Superior temporal gyrus (tissue), 1 donor: ENCODE measurements at regions not wholly inside any gene's neighbourhood (a gene's known extent, or its start where the extent isn't known, plus 50 kb on each side); places are given as distances from the start of the nearest gene placed in this dataset.

Experiments
- DNase-seq: peaks from one replicate; pipeline ENCODE4 v3.0.0-alpha.2; 2016; ENCODE audit errors: extremely low spot score

DNA sequence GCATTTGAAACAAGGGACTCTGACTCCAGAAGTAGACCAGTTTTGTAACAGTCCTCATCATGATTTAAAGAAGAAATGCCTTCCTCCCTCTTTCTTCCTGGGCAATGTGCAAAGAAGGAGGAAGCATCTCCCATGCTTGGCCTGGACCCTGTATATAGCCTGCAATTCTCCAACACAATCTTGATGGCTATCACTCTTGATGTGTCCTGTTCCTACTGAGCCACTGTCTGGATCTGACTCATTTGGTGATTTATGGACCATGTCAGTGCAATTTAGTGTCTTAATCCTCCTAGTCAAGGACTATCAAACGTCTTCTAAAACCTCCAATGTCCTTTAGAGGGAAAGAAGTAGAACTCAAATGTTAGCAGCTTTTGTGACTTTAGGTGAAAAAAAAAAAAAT, 697.3 kb downstream of the TLR4 start:
- no peak for DNase-seq

DNA sequence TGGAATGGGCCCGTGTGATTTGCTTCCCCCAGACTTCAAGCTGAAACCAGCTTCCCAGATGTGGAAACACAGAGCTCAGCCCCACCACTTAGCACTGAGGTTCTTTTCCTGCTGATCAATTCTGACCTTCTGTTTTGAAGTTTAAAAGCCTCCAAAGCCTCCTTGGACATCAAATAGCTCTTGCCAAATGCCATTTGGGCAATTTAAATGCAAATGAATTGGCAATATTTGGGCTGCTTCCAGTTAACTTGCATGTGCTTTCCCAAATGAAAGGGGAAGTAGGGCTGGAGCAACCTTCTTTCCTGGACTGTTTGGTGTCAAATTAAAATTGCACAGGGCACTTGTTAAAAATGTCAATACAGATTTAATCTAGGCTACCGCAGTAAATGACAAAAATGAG, 710.5 kb downstream of the TLR4 start:
- no peak for DNase-seq

DNA sequence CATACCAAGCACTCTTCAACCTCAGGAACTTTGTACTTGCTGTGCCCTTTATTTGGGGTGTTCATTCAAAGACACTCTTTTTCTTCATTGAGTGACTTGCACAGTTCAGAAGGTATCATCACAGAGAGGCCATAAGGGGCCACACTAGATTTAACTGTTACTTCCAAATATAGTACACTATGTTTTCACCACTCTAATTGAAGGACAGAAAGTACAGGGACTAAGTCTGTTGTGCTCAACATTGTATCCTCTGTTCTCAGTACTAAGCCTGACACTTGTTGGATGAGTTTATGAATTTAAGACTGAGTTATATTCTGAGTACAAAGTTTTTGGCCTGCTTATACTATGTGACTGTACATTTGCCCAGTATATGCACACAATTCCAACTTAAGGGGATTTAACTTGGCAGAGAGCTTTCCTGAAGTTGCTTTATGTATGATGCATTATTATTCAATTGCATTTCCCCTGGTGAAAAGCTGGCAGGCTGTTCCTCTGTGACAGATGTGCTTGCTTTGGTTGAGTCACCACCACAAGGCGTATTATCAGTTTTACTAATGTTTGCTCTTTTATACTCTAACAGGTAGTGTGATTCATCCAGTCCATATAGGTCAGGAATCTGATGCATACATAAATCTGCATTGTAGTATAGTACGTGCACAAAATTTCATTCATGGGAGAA, 714.8 kb downstream of the TLR4 start:
- no peak for DNase-seq

DNA sequence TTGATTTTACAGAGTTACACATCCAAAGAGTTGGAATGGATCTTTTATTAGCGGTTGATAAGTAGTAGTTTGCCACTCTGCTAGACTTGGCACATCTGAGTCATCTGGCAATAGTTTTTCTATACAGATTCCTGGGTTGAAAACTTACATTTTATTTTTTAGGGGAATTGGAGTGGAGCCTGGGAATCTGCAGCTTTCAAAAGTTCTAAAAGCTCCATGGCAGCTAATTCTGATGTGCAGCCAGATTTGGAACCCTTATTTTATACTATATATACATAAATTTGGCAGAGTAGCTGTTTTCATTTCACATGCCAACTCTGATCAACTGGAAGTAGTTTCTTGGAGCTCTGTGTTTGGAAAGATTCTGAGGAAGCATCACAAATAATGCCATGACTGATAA, 715.5 kb downstream of the TLR4 start:
- no peak for DNase-seq

DNA sequence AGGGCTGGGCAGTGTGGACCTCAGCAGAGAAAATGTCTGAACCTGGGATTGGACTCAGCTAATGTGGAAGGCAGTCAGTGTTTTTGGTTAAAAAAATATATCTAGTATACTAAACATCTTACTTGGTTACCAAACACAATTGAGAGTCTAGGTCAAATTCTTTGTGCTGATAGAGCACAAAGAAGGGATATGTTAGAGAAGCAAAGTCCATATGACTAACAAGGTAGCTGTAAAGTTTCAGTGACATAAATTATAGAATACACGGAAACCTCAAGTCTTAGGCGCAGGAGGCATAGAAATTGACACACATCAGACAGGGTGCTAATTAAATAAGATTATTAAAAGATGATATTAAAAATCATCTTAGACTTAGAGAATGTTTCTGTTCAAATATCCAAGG, 718.3 kb downstream of the TLR4 start:
- no peak for DNase-seq

DNA sequence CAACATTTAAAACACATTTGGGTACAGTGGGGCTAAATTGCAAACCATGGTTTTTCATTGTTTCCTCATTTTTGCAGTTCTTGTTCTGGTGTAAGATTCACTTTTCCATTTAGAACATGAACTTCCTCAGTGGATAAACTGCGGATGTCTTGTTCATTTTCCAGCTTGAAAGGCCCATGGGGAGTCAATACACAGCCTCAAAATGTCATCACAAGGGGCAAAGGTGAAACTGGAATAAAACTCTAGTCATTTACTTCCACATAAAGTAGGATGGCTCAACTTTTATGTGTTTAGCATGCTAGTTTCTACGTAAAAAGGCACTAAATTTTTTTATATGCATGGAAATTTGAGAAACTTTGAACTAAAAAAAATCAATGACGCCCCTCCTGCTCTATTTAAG, 718.8 kb downstream of the TLR4 start:
- no peak for DNase-seq

DNA sequence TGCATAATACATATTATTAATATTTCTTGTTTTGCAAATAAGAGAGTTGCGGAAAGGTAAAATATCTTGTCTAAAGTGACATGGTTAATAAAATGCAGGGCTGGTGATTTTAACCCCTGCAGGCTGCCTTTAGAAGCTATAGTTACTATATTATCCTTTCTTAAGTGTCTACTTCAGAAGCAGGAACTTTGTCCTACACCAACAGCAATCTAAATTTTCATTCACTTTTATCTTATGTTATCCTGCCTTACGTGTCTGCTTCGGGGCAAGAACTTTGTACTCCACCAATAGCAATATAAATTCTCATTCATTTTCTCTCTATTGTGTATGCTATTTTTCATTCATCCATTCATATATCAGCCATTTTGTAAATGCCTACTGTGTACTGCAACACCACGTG, 719.5 kb downstream of the TLR4 start:
- no peak for DNase-seq

DNA sequence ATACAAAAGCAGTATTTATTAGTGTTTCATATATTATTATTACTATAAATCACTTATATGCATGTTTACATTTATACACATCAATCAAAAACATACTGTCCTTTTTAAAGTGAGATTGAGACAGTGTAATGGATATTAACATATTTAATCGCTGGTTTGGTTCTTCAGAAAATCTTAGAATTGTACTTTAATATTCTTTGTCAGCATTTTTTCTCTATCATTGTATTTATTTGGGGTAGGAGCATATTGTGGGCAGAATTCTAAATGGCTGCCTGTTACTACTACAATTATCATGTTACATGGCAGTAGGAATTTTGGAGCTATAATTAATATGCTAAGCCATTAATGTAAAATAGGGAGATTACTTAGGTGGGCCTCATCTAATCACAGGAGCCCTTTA, 722.6 kb downstream of the TLR4 start:
- no peak for DNase-seq

DNA sequence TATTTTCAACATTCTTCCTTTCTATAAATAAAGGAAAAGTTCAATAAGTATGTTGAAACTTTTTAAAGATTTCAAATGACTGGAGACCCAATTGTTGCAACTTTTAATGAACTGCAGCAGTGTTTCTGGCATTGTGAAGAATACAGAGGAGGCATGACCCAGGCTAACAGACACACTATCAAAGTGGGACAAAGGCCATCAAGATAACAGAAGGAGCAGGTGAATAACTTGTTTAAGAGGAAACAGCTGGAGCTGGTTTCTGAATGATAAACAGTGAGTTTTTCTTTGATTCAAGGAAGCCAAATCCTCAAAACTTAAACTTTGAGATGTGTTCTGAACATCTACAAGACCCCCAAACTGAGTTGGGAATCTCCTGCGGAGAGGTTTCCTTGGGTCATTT, 734.6 kb downstream of the TLR4 start:
- DNase-seq = no peak

DNA sequence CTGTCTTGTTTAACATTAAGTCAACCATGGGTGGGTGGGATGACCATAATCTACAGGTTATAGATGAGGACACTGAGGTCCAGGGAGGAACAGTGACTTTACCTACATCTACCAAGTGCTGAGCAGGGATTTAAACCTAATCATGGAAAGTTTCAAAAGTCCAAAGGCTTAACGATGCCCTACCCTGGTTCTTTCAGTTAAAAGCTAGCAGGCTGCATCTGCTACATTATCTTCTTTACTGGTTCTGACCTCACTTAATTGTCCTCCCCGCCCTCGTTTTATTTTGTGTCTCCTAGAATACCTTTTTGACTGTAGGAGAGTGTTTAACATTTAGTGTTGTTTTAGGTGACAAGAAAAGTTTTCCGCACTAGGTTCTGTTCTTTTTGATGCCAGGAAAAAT, 735.2 kb downstream of the TLR4 start:
- DNase-seq = no peak

DNA sequence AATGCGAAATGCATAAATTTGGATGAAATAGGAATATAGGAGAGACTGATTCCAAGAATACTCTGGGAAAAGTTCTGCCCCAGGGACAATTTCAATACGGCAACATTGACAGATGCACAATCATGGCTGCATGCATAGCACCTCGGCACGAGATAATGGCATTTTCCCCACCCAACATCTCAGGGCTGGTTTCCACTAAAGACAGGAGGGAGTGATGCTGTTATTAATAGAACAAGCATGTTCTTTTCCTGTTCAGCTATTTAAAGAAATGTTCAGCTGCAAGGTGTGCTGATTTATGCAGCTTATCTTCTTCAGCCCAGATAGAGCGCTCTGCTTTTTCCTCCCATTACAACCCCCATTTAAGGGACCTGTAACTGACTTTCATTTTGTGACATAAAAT, 740.2 kb downstream of the TLR4 start:
- DNase-seq = no peak

DNA sequence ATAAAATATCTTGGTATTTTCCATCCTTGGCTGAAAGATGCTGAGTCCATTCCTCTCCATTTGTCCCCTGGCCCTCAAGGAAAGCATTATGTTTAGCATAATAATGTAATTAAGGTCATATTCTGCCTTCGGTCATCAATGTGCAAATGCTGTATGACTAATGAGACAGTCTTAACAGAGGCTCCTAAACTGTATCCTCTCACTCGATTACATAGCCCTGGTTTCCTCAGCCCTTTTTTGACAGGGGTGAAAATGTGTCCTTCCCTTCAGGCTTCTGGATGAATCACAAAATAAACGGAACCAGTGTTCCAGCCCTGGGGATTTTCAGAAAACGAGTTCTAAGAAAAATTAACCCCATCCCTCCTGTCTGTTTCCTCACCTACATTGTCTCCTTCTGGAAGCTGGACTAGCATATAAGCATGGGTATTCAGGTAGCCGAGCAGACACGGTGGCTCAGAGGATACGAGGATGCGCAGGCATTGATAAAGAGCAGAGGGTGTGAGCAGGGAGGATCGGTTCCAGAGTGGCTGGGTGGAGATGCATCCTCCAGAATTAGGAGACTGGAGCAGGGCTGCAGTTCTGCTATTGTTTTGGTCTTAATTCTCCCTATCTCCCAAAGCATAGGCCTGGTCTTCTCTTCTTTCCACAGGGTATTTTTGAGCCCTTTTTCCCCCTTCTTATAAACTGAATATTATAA, 742.9 kb downstream of the TLR4 start:
- no peak for DNase-seq

DNA sequence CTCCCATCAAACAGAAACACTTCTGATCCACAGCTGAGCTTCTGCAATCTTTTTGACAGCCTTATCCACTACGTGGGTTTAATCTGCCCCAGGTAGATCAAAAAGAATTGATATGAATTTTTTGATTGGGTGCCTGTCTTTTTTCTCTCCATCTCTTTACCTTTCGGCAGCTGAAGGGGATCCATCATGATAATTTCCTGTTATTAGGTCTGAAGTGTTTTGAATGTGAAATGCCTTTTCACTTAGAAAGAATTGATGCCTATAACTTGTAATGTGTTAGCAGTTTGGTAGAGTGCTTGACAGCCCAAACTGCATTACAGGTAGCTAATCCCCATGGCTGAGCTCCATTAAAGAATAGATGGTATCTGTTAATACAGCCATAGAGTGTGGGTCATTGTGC, 745.4 kb downstream of the TLR4 start:
- DNase-seq = no peak

DNA sequence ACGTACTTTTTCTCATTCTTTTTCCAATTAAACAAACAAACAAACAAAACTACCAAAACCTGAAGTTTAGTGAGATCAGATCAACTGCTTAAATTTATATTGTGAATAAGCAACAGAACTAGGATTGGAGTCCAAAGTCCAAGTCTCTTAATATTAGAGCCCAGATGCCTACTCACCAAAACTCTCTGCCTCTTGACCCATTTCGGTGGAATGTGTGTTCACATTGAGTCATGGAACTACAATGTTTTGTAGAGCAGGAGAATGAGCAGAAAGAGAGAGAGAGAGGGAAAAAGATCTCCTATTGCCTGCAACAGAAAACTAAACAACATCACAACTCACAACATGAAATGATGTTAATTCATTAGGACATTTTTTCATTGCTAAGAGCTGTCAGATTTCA, 751.1 kb downstream of the TLR4 start:
- no peak for DNase-seq

DNA sequence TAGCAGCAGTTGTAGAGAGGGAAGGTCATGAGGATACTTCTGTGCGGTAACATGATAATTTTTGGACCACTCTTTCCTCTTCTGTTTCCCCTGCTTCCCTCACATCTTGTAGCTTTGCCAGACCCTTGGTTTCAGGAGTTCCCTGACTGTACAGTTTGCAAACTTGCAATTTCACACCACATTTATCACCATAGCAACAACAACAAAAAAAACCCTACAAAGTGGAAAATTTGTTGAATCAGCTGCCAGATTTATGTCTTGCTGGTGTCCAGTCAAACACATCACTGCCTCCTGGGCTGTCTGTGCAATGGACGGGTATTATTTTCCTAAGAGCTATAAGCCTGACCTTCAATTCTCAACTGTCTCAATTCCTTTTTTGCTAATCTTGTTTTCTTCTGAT, 751.6 kb downstream of the TLR4 start:
- DNase-seq = no peak

DNA sequence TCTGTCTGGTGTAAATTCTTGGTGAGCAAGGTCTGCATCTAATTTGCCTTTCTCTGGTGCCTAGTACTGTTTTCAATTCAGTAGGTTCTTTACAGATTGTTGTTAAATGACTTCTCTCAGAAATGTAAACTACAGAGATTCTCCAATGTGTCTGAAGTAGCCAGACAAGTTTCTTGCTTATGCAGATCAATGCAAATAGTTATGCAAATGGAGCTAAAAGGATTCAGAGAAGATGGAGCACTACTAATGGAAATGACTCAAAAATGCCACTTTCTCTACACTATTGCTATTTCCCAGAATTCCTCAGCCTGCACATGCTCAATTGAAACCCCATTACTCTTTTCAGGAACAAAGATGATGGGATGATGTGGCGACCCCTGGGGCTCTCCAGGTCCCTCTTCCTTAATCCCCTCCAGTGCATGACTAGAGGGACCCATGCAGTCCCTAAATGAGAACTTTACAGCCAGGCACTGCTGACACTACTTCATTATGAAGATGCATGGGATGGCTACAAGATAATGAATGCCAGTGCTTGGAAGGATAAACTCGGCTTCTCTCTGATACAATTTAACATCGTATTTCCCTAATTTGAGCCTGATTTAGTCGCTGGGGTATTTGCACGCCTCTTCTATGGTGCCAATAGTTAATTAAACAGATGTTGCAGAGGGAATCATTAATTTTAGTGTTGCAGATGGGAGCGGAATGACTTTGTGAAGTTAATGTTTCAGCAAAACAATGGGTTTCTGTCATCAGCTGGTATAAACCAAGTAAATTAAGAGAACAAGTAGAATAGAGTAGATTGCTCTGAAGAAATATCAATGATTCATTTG, 753.2 kb downstream of the TLR4 start:
- DNase-seq = no peak

DNA sequence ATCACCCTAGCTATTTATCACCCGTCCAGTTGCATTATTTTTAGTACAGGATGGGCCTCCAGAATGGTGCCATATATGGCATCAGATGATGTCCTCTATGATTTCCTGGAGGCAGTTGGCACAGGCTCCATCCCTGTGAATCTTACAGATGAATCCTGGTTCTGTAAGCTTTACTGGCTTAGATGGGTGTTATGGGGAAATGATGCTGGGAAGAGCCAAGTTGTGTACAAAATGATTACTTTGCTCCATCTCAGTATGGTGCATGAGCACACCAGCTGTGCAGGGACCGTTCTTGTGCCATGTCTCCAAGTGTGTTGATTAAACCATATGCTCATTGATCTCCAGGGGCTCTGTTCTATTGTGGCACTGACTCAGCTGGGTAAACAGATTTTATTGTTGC, 755.7 kb downstream of the TLR4 start:
- no peak for DNase-seq

DNA sequence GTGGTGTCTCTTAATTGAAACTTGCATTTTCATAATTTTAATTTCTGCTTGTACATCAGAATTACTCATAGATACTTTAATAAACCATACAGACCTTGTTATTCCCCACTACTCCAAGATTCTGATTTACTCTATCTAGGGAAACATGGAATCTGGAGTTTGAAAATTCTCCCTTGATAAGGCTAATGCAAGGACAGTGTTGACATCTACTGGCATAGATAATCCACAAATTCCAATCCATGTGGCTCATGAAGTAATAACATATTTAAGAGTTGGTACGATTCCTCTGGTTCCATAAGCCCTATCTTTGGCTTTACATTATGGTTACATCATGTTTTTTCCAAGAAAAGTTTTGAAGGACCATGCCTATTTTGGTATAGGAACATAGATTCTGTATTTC, 759.2 kb downstream of the TLR4 start:
- no peak for DNase-seq

DNA sequence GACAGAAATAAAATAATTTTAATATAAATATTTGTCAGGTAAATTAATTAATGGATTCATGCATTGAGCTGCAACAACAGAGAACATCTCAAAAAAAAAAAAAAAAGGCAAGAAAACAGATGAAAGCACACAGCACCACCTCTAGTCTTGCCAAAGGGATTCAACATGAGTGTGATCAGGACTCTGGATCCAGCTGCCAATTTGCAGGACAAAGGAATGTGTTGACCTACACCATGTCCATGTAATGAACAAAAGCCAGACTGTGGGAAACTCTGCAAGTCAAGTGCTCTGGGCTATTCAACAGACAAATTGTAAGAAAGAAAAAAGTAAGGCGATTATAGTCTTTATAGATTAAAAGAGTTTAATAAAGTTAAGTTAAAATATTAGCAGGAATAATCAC, 769.3 kb downstream of the TLR4 start:
- DNase-seq = no peak

DNA sequence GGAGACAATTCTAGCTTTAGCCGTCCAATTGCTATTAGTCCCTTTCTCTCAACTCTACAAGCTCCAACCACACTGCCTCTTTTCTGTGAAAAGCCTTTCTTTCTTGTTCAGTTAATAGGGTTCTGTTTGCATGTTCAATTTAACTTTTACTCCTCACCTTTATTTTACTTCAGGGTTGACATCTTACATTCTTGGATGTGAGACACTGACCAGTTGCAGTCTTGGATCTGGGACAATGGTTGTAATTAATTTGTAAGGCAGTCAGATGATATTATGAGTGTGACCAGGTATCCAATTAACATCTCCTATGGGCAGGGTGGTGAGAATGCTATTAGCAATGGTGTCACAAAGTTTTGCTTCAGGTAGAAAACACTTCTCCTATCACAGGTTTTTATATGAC, 774.5 kb downstream of the TLR4 start:
- DNase-seq = no peak

DNA sequence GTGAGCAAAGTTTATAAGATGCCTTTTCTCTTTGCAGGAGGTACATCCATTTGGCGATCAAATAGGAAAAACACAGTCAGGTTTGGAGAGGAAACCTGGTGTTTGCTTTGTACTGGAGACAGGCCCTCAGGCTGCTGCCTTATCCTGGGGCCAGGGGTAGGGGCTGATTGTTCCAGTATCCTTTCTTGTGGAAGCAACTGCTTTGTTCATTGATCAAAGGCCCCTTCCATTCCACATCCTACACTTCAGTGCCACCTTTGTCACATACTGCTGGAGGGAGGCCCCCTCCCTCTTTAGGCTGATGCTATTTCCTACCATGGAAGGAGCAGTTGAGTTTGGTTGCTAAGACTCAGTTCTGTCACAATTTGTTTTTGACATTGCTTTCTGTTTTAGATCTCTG, 778.1 kb downstream of the TLR4 start:
- no peak for DNase-seq

DNA sequence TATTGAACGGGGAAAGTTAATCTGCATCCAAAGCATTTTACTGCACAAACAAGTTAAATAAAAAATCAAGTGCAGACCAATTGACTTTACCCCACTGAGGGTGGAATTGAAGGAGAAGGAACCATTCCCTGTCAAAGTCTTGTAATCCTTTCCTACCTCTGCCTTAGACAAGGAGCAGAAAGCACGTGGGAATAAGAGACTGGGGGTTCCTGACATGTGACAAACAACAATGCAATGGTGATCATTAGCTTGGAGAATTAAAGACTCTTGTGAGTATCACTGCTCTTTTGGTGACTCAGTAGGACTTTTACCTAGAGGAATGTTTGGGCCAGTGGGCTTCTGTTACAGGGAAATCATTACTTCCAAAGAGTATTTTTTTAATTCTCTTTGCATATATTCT, 779.5 kb downstream of the TLR4 start:
- no peak for DNase-seq

DNA sequence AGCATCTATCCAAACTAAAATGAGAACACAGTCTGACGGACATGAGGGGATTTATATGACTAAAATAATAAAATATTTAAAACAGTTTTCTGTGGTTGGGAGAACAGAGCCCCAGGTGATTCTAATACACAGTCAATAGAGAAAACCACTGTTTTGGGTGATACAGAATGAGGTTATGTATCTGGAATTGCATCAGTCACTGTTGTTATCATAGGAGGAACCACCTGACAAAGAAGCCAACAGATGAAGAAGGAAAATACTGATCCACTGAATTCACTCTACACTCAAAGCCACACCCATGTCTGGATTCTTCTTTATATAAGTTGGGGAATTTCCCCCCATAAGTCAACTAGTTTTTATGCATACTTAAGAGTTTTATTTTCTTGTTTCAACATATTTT, 799.0 kb downstream of the TLR4 start:
- no peak for DNase-seq
